ENCODE measurements at regions not wholly inside any gene's neighbourhood (a gene's known extent, or its start where the extent isn't known, plus 50 kb on each side); places are given as distances from the start of the nearest gene placed in this dataset.

DNA sequence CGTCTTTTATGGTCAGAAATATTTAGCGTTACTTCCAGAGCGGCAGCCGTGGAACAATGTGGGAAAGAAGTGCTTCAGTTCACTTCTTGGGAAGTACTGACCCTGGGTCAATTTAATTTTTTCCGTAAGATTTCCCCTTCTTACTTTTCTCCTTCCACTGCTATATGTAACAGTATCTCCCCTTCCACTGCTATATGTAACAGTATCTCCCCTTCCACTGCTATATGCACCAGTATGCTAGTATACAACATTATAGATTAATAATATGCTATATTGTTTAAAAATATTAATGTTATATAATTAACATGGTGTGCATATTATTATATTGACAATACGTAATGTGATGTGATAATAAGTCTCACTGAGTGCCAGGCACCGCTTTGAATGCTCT is 69.7 kb upstream of the ERG start:
- no peak for ATAC-seq
- H3K4me2 ChIP-seq (ENCODE audit: insufficient read depth, low read length): no peak overlapping the region
- peaks cover 3 to 16% of the 10 kb centered on the region in 2 experiments; a peak in 4 of 5 replicates for H3K27me3 ChIP-seq (ENCODE audit: control insufficient read depth in 2 of 2, insufficient read depth in 2 of 2, low read length in 2 of 2)
- no peak overlapping the region for H3K9ac ChIP-seq (ENCODE audit: insufficient read depth in 1 of 2, low read depth in 2 of 2, low read length in 2 of 2)
- TF ChIP-seq NELFE (IDR thresholded peaks at IDR 0.05; ENCODE audit: insufficient read depth, insufficient read length): no peak
- TF ChIP-seq LARP7 (IDR thresholded peaks at IDR 0.05): no peak
- no peak for TF ChIP-seq FOXP1 (CRISPR knock-in tag; IDR thresholded peaks at IDR 0.05)
- no peak for TF ChIP-seq ARID3A (IDR thresholded peaks at IDR 0.05; ENCODE audit: borderline replicate concordance, low read depth, low read length)
- TF ChIP-seq TSHZ1 (CRISPR knock-in tag; IDR thresholded peaks at IDR 0.05): no peak
- TF ChIP-seq, protein P1, sequence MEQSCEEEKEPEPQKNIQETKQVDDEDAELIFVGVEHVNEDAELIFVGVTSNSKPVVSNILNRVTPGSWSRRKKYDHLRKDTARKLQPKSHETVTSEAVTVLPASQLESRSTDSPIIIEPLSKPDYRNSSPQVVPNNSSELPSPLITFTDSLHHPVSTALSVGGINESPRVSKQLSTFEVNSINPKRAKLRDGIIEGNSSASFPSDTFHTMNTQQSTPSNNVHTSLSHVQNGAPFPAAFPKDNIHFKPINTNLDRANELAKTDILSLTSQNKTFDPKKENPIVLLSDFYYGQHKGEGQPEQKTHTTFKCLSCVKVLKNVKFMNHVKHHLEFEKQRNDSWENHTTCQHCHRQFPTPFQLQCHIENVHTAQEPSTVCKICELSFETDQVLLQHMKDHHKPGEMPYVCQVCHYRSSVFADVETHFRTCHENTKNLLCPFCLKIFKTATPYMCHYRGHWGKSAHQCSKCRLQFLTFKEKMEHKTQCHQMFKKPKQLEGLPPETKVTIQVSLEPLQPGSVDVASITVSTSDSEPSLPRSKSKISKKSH (CRISPR knock-in tag; IDR thresholded peaks at IDR 0.05): no peak
- TF ChIP-seq, protein P2, sequence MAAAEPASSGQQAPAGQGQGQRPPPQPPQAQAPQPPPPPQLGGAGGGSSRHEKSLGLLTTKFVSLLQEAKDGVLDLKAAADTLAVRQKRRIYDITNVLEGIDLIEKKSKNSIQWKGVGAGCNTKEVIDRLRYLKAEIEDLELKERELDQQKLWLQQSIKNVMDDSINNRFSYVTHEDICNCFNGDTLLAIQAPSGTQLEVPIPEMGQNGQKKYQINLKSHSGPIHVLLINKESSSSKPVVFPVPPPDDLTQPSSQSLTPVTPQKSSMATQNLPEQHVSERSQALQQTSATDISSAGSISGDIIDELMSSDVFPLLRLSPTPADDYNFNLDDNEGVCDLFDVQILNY (CRISPR knock-in tag; IDR thresholded peaks at IDR 0.05): no peak
- no peak for TF ChIP-seq CBX3 (IDR thresholded peaks at IDR 0.05; ENCODE audit: borderline replicate concordance in 1 of 2, low read length in 2 of 2)
- no peak for TF ChIP-seq SMAD1 (IDR thresholded peaks at IDR 0.05; ENCODE audit: low read depth, low read length, partially characterized antibody)
- TF ChIP-seq CHCHD3 (CRISPR knock-in tag; IDR thresholded peaks at IDR 0.05): no peak
- no peak for TF ChIP-seq NUFIP1 (IDR thresholded peaks at IDR 0.05; ENCODE audit: partially characterized antibody)
- no peak for TF ChIP-seq STAG1 (CRISPR knock-in tag; IDR thresholded peaks at IDR 0.05; ENCODE audit: borderline replicate concordance)
- no peak for TF ChIP-seq ZBTB34 (CRISPR knock-in tag; IDR thresholded peaks at IDR 0.05)
- WGBS (ENCODE audit: insufficient coverage, low coverage, missing lambda C conversion rate): 3% methylated on average over 7 of the region's 7 CpGs
- H4K20me1 ChIP-seq (replicated peaks; ENCODE audit: control insufficient read depth, insufficient read depth, low read length): no peaks in the 10 kb centered on the region; the same call in 1 of the 2 replicates
- no peaks in the 10 kb centered on the region for H3K79me2 ChIP-seq (ENCODE audit: control insufficient read depth, insufficient read depth, low read length)
- no peaks in the 10 kb centered on the region for H3K36me3 ChIP-seq (ENCODE audit: control insufficient read depth, insufficient read depth, low read length)
- no peaks in the 10 kb centered on the region for H3K9me3 ChIP-seq (replicated peaks; ENCODE audit: control insufficient read depth, insufficient read depth, low read depth, low read length)
- DNase-seq (ENCODE audit: extremely low read depth in 1 of 4, low spot score in 3 of 4): no peak
- no peak overlapping the region for H3K4me3 ChIP-seq
- H3K4me1 ChIP-seq (replicated peaks in 1 of 2; ENCODE audit: control insufficient read depth in 2 of 2, insufficient read depth in 2 of 2, low read length in 2 of 2): no peaks in the 10 kb centered on the region
- intact Hi-C loops (cut with micrococcal nuclease): no loop called here
- no peak overlapping the region for H2AFZ ChIP-seq (ENCODE audit: low read depth, low read length)
- in situ Hi-C loops (cut with MboI): no loop called here
- no TSS peak for BruUV-seq (replicated peaks)
- FAIRE-seq: no peak
- ChIA-PET CTCF (ENCODE audit: low intra/inter-chr PET ratio) (no interaction called here), POLR2A (no interaction called here)
- no peaks in the 10 kb centered on the region for H3K9me1 ChIP-seq (ENCODE audit: control insufficient read depth, insufficient read depth, low read length)
- no peak overlapping the region for H3K27ac ChIP-seq (ENCODE audit: extremely low read depth, low read depth, low read length)
